Caco-2 (cell line): ENCODE measurements at regions not wholly inside any gene's neighbourhood (a gene's known extent, or its start where the extent isn't known, plus 50 kb on each side); places are given as distances from the start of the nearest gene placed in this dataset.

Experiments used
- BruUV-seq: library from RNA; stranded (reverse); fragments of 400-500 nt; replicated peaks from 2 replicates; lab custom pipeline; 2021; lab: Mats Ljungman, UMichigan
- CTCF ChIA-PET: fragments of 300-600 bp; sonication (Branson Sonifier 250); formaldehyde crosslinking; loops from one replicate; lab custom pipeline; 2022; ENCODE audit warnings: antibody characterized with exemption; lab: Charles Lee
- POLR2A ChIA-PET: fragments of 300-600 bp; sonication (Branson Sonifier 250); formaldehyde crosslinking; loops from one replicate; lab custom pipeline; 2022; ENCODE audit warnings: antibody characterized with exemption; lab: Charles Lee
- DNase-seq, 2 experiments: peaks; one replicate each; pipeline versions ENCODE4 v3.0.0 to v3.0.0-alpha.2; 2020 to 2022
- H3K27me3 ChIP-seq: replicated peaks from 2 replicates; pipeline ENCODE4 v1.6.0; 2011; ENCODE audit warnings: low read length; ENCODE audit not compliant: control insufficient read depth, insufficient read depth
- H3K36me3 ChIP-seq: 2 replicates; pipeline ENCODE4 v1.5.1; 2011; ENCODE audit warnings: low read length; ENCODE audit not compliant: control insufficient read depth, insufficient read depth
- H3K4me1 ChIP-seq: fragments of 250-450 bp; sonication (Bioruptor Pico); 2 replicates; pipeline ENCODE4 v1.5.1; 2020; ENCODE audit warnings: mild to moderate bottlenecking
- H3K4me3 ChIP-seq: 2 replicates; pipeline ENCODE4 v1.5.1; 2011; ENCODE audit warnings: low read depth, mild to moderate bottlenecking, control low read depth, low read length
- H3K9me3 ChIP-seq: fragments of 250-450 bp; sonication (Bioruptor Pico); 2 replicates; pipeline ENCODE4 v1.5.1; 2020; ENCODE audit warnings: mild to moderate bottlenecking, moderate library complexity
- H3K27ac Mint-ChIP-seq: one replicate; pipeline ENCODE4 v1.8.0; 2022; ENCODE audit warnings: mixed read lengths; ENCODE audit not compliant: unreplicated experiment
- H3K27me3 Mint-ChIP-seq: one replicate; pipeline ENCODE4 v1.8.0; 2022; ENCODE audit warnings: mixed read lengths; ENCODE audit not compliant: insufficient read depth, unreplicated experiment
- H3K36me3 Mint-ChIP-seq: one replicate; pipeline ENCODE4 v1.8.0; 2022; ENCODE audit warnings: mild to moderate bottlenecking, mixed read lengths; ENCODE audit not compliant: insufficient read depth, unreplicated experiment
- H3K4me1 Mint-ChIP-seq: one replicate; pipeline ENCODE4 v1.8.0; 2022; ENCODE audit warnings: low read depth, mixed read lengths; ENCODE audit not compliant: unreplicated experiment
- H3K4me3 Mint-ChIP-seq: one replicate; pipeline ENCODE4 v1.8.0; 2022; ENCODE audit warnings: mild to moderate bottlenecking, moderate library complexity, mixed read lengths; ENCODE audit not compliant: unreplicated experiment
- H3K9me3 Mint-ChIP-seq: one replicate; pipeline ENCODE4 v1.8.0; 2022; ENCODE audit warnings: mixed read lengths; ENCODE audit not compliant: unreplicated experiment
- intact Hi-C: fragments of 100-400 bp; cut with micrococcal nuclease; formaldehyde crosslinking; loops from one replicate; pipeline ENCODE4 v1.10.0; 2022; ENCODE audit not compliant: unreplicated experiment
- TF ChIP-seq, protein P1 (sequence below), 2 experiments: fragments of 200-600 bp in 1 of 2; IDR thresholded peaks; 1 replicate in 1 of 2; 2 replicates in 1 of 2; pipeline versions ENCODE4 v1.5.1 to v1.8.0; 2011 to 2022; ENCODE audit warnings: antibody characterized with exemption in 1 of 2, control low read depth in 1 of 2, inconsistent platforms in 1 of 2, low read depth in 1 of 2, low read length in 1 of 2, mild to moderate bottlenecking in 1 of 2, moderate library complexity in 1 of 2; ENCODE audit not compliant: insufficient read depth in 1 of 2, severe bottlenecking in 1 of 2, unreplicated experiment in 1 of 2

DNA sequence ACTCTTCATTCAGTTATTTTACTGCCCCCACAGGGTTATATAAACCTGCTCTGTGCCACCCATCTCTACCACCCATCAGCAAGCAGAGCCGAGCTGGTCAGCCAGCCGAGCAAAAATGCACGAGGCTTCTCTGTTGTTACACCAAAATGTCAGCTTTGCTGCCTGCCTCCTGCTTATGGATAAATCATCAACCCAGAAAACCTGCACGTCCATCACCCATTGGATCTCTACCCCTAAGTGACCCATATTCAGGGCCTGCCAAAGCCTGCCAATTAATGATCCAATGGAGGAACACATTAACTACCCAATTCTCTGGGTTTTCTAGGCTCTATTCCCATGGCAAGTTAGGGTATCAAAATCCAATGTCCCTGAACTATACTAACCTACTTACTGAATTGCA lies 365.5 kb upstream of the ACVR2A start:
- H3K4me3 ChIP-seq = no peak overlapping the region
- Mint-ChIP-seq H3K36me3 (no peaks in the 10 kb centered on the region), H3K27ac (no peak overlapping the region), H3K9me3 (no peaks in the 10 kb centered on the region), H3K4me1 (no peaks in the 10 kb centered on the region), H3K27me3 (no peaks in the 10 kb centered on the region), H3K4me3 (no peak overlapping the region)
- H3K9me3 ChIP-seq = no peaks in the 10 kb centered on the region
- no peaks in the 10 kb centered on the region for H3K36me3 ChIP-seq
- TF ChIP-seq, protein P1, sequence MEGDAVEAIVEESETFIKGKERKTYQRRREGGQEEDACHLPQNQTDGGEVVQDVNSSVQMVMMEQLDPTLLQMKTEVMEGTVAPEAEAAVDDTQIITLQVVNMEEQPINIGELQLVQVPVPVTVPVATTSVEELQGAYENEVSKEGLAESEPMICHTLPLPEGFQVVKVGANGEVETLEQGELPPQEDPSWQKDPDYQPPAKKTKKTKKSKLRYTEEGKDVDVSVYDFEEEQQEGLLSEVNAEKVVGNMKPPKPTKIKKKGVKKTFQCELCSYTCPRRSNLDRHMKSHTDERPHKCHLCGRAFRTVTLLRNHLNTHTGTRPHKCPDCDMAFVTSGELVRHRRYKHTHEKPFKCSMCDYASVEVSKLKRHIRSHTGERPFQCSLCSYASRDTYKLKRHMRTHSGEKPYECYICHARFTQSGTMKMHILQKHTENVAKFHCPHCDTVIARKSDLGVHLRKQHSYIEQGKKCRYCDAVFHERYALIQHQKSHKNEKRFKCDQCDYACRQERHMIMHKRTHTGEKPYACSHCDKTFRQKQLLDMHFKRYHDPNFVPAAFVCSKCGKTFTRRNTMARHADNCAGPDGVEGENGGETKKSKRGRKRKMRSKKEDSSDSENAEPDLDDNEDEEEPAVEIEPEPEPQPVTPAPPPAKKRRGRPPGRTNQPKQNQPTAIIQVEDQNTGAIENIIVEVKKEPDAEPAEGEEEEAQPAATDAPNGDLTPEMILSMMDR (IDR thresholded peaks at IDR 0.05; ENCODE audit: insufficient read depth in 1 of 2, low read depth in 1 of 2, low read length in 1 of 2, severe bottlenecking in 1 of 2, unreplicated experiment in 1 of 2) = no peak
- H3K27me3 ChIP-seq = no peaks in the 10 kb centered on the region
- ChIA-PET POLR2A (no interaction called here), CTCF (no interaction called here)
- 0 out of 2 replicates have a peak, but pooled peaks cover 5% of the 10 kb centered on the region for H3K4me1 ChIP-seq
- no peak for DNase-seq
- intact Hi-C loops = no loop called here
- BruUV-seq = no TSS peak

DNA sequence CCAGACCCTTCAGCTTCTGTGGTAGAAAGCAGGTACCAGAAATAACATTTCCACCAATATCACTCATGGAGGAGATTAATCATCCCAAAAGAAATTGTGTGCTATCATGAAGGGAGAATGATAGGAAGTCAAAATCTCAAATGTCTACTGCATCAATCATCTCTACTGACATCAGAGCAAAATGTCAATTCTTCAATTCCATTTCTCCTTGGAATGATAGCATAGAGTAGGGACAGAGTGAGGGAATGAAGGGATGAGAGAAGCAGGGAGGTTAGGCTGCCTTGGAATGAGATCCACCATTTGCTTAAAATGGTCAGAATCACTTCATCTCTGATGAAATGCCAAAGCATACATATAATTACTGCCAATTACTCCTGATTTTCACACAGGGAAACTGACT lies 371.8 kb upstream of the ACVR2A start:
- Histone ChIP-seq H3K9me3 (no peaks in the 10 kb centered on the region), H3K4me3 (no peak overlapping the region), H3K27me3 (no peaks in the 10 kb centered on the region), H3K36me3 (no peaks in the 10 kb centered on the region), H3K4me1 (no peaks in the 10 kb centered on the region)
- TF ChIP-seq, protein P1 (IDR thresholded peaks at IDR 0.05; ENCODE audit: insufficient read depth in 1 of 2, low read depth in 1 of 2, low read length in 1 of 2, severe bottlenecking in 1 of 2, unreplicated experiment in 1 of 2) = no peak
- H3K36me3 Mint-ChIP-seq = no peaks in the 10 kb centered on the region
- no peak overlapping the region for H3K27ac Mint-ChIP-seq
- POLR2A ChIA-PET = no interaction called here
- no peak overlapping the region for H3K4me3 Mint-ChIP-seq
- no peaks in the 10 kb centered on the region for H3K4me1 Mint-ChIP-seq
- DNase-seq = no peak
- CTCF ChIA-PET = no interaction called here
- H3K9me3 Mint-ChIP-seq = no peaks in the 10 kb centered on the region
- H3K27me3 Mint-ChIP-seq = no peaks in the 10 kb centered on the region
- intact Hi-C loops = no loop called here
- BruUV-seq = no TSS peak

DNA sequence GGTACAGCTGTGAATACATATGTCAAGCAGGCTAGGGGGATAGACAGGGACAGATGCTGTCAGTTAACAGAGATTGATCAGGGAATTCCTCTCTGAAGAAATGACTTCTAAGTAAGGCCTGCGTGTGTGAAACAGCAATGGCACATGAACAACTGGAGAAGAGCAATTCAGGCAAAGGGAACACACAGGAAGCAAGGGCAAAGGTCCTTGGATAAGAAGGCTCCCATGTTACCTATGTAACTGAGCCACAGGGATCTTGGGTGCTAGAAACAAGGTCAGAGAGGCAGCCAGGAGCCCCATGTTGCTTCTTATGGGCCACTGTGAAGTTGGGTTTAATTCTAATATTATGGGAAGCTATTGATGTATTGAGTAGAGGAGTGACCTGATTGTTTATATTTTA lies 373.7 kb upstream of the ACVR2A start:
- no peaks in the 10 kb centered on the region for H3K36me3 Mint-ChIP-seq
- H3K9me3 Mint-ChIP-seq = no peaks in the 10 kb centered on the region
- TF ChIP-seq, protein P1 (IDR thresholded peaks at IDR 0.05; ENCODE audit: insufficient read depth in 1 of 2, low read depth in 1 of 2, low read length in 1 of 2, severe bottlenecking in 1 of 2, unreplicated experiment in 1 of 2) = no peak
- BruUV-seq = no TSS peak
- H3K36me3 ChIP-seq = no peaks in the 10 kb centered on the region
- no peaks in the 10 kb centered on the region for H3K9me3 ChIP-seq
- no peaks in the 10 kb centered on the region for H3K27me3 ChIP-seq
- POLR2A ChIA-PET = no interaction called here
- intact Hi-C loops = no loop called here
- H3K4me1 ChIP-seq = no peaks in the 10 kb centered on the region
- no peak overlapping the region for H3K4me3 ChIP-seq
- CTCF ChIA-PET = no interaction called here
- DNase-seq = no peak
- no peak overlapping the region for H3K4me3 Mint-ChIP-seq
- no peaks in the 10 kb centered on the region for H3K4me1 Mint-ChIP-seq
- H3K27me3 Mint-ChIP-seq = no peaks in the 10 kb centered on the region
- no peak overlapping the region for H3K27ac Mint-ChIP-seq
